GM23338 (cell line): ENCODE measurements at regions not wholly inside any gene's neighbourhood (a gene's known extent, or its start where the extent isn't known, plus 50 kb on each side); places are given as distances from the start of the nearest gene placed in this dataset.

ENCODE experiments used
- EZH2 ChIP-seq: fragments of 200-600 bp; sonication (generic); IDR thresholded peaks from one replicate; pipeline ENCODE4 v1.8.0; 2017; ENCODE audit warnings: antibody characterized with exemption, mild to moderate bottlenecking, low read depth; ENCODE audit not compliant: unreplicated experiment
- EZH2phosphoT487 ChIP-seq: fragments of 200-600 bp; sonication (generic); IDR thresholded peaks from one replicate; pipeline ENCODE4 v1.8.1; 2018; ENCODE audit warnings: antibody characterized with exemption; ENCODE audit not compliant: unreplicated experiment
- TF ChIP-seq, protein P1 (sequence below), 2 experiments: fragments of 200-600 bp in 1 of 2; sonication (generic) in 1 of 2; conservative IDR thresholded peaks; 2 replicates each; pipeline versions ENCODE4 v1.5.1 to v1.6.1; 2016 to 2017; ENCODE audit warnings: antibody characterized with exemption in 2 of 2, low read depth in 2 of 2, mild to moderate bottlenecking in 2 of 2, moderate library complexity in 1 of 2
- TF ChIP-seq, protein P2 (sequence below): IDR thresholded peaks from one replicate; pipeline ENCODE4 v1.6.1; 2018; ENCODE audit warnings: antibody characterized with exemption; ENCODE audit not compliant: unreplicated experiment

DNA sequence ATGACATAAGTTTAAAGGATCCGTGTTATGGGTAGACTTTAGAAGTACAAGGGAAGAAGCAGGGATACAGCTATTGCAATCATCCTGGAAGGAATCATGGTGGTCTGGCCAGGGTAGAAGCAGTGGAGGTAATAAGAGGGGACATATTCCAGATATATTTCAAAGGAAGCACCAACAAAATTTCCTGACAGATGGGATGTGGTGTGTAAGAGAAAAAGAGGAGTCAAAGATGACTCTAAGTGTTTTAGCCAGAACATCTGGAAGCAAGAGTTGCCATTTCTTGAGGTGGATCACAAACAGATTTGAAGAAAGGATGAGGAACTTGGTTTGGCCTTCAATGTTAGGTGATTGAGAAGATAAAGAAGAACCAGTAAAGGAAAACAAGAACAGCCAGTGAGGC, 133.1 kb upstream of the CTAGE1 start:
- TF ChIP-seq, protein P1, sequence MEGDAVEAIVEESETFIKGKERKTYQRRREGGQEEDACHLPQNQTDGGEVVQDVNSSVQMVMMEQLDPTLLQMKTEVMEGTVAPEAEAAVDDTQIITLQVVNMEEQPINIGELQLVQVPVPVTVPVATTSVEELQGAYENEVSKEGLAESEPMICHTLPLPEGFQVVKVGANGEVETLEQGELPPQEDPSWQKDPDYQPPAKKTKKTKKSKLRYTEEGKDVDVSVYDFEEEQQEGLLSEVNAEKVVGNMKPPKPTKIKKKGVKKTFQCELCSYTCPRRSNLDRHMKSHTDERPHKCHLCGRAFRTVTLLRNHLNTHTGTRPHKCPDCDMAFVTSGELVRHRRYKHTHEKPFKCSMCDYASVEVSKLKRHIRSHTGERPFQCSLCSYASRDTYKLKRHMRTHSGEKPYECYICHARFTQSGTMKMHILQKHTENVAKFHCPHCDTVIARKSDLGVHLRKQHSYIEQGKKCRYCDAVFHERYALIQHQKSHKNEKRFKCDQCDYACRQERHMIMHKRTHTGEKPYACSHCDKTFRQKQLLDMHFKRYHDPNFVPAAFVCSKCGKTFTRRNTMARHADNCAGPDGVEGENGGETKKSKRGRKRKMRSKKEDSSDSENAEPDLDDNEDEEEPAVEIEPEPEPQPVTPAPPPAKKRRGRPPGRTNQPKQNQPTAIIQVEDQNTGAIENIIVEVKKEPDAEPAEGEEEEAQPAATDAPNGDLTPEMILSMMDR (conservative IDR thresholded peaks at IDR 0.05; ENCODE audit: low read depth in 2 of 2), result no peak
- no peak for TF ChIP-seq EZH2
- no peak for TF ChIP-seq EZH2phosphoT487
- TF ChIP-seq, protein P2, sequence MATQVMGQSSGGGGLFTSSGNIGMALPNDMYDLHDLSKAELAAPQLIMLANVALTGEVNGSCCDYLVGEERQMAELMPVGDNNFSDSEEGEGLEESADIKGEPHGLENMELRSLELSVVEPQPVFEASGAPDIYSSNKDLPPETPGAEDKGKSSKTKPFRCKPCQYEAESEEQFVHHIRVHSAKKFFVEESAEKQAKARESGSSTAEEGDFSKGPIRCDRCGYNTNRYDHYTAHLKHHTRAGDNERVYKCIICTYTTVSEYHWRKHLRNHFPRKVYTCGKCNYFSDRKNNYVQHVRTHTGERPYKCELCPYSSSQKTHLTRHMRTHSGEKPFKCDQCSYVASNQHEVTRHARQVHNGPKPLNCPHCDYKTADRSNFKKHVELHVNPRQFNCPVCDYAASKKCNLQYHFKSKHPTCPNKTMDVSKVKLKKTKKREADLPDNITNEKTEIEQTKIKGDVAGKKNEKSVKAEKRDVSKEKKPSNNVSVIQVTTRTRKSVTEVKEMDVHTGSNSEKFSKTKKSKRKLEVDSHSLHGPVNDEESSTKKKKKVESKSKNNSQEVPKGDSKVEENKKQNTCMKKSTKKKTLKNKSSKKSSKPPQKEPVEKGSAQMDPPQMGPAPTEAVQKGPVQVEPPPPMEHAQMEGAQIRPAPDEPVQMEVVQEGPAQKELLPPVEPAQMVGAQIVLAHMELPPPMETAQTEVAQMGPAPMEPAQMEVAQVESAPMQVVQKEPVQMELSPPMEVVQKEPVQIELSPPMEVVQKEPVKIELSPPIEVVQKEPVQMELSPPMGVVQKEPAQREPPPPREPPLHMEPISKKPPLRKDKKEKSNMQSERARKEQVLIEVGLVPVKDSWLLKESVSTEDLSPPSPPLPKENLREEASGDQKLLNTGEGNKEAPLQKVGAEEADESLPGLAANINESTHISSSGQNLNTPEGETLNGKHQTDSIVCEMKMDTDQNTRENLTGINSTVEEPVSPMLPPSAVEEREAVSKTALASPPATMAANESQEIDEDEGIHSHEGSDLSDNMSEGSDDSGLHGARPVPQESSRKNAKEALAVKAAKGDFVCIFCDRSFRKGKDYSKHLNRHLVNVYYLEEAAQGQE, result no peak
